Neural progenitor cell (in vitro differentiated cells): ENCODE measurements at regions not wholly inside any gene's neighbourhood (a gene's known extent, or its start where the extent isn't known, plus 50 kb on each side); places are given as distances from the start of the nearest gene placed in this dataset.

Experiments
- DNase-seq: peaks from one replicate; pipeline ENCODE4 v3.0.0-alpha.2; 2016; ENCODE audit warnings: low spot score
- H2AFZ ChIP-seq: fragments of 200-600 bp; sonication (generic); replicated peaks from 2 replicates; pipeline ENCODE4 v1.6.1; 2016; ENCODE audit warnings: antibody characterized with exemption
- H3F3A ChIP-seq: fragments of 200-600 bp; sonication (generic); 2 replicates; pipeline ENCODE4 v1.6.1; 2016; ENCODE audit warnings: antibody characterized with exemption, low read depth
- H3K27ac ChIP-seq: fragments of 200-600 bp; sonication (generic); 2 replicates; pipeline ENCODE4 v1.5.1; 2016; ENCODE audit warnings: mild to moderate bottlenecking
- H3K27me3 ChIP-seq: fragments of 200-600 bp; sonication (generic); 2 replicates; pipeline ENCODE4 v1.6.1; 2016; ENCODE audit warnings: mild to moderate bottlenecking, moderate library complexity
- H3K36me3 ChIP-seq: fragments of 200-600 bp; sonication (generic); 2 replicates; pipeline ENCODE4 v1.5.1; 2016
- H3K4me1 ChIP-seq: fragments of 200-600 bp; sonication (generic); 2 replicates; pipeline ENCODE4 v1.6.1; 2016; ENCODE audit warnings: mixed run types
- H3K4me2 ChIP-seq: fragments of 200-600 bp; sonication (generic); 2 replicates; pipeline ENCODE4 v1.6.1; 2016
- H3K4me3 ChIP-seq: fragments of 200-600 bp; sonication (generic); 2 replicates; pipeline ENCODE4 v1.5.1; 2016
- H3K79me2 ChIP-seq: fragments of 200-600 bp; sonication (generic); 2 replicates; pipeline ENCODE4 v1.6.1; 2016; ENCODE audit warnings: low read depth
- H3K9ac ChIP-seq: fragments of 200-600 bp; sonication (generic); 2 replicates; pipeline ENCODE4 v1.6.1; 2016
- H3K9me3 ChIP-seq: fragments of 200-600 bp; sonication (generic); 2 replicates; pipeline ENCODE4 v1.5.1; 2016; ENCODE audit warnings: low read depth
- H4K20me1 ChIP-seq: fragments of 200-600 bp; sonication (generic); 2 replicates; pipeline ENCODE4 v1.6.1; 2016; ENCODE audit warnings: low read depth
- H3K27ac Mint-ChIP-seq: 3 replicates; pipeline ENCODE4 v1.8.0; 2021; ENCODE audit warnings: mixed read lengths
- H3K27me3 Mint-ChIP-seq: 2 replicates; pipeline ENCODE4 v1.8.0; 2022; ENCODE audit warnings: low read depth, mild to moderate bottlenecking, inconsistent platforms, moderate library complexity, mixed read lengths; ENCODE audit not compliant: insufficient read depth
- H3K36me3 Mint-ChIP-seq: 3 replicates; pipeline ENCODE4 v1.8.0; 2021; ENCODE audit warnings: mixed read lengths
- H3K4me1 Mint-ChIP-seq: 3 replicates; pipeline ENCODE4 v1.8.0; 2021; ENCODE audit warnings: mixed read lengths
- H3K4me3 Mint-ChIP-seq: 3 replicates; pipeline ENCODE4 v1.8.0; 2021; ENCODE audit warnings: mild to moderate bottlenecking, moderate library complexity, mixed read lengths
- H3K9me3 Mint-ChIP-seq: 3 replicates; pipeline ENCODE4 v1.8.0; 2020; ENCODE audit warnings: mixed read lengths
- EZH2 ChIP-seq: fragments of 200-600 bp; sonication (generic); IDR thresholded peaks from 2 replicates; pipeline ENCODE4 v1.6.1; 2017; ENCODE audit warnings: antibody characterized with exemption, mild to moderate bottlenecking, moderate library complexity
- EZH2phosphoT487 ChIP-seq: fragments of 200-600 bp; sonication (generic); IDR thresholded peaks from 2 replicates; pipeline ENCODE4 v1.6.1; 2017; ENCODE audit warnings: antibody characterized with exemption
- TF ChIP-seq, protein P1 (sequence below): fragments of 200-600 bp; sonication (generic); IDR thresholded peaks from 2 replicates; pipeline ENCODE4 v1.5.1; 2017; ENCODE audit warnings: antibody characterized with exemption, mild to moderate bottlenecking

DNA sequence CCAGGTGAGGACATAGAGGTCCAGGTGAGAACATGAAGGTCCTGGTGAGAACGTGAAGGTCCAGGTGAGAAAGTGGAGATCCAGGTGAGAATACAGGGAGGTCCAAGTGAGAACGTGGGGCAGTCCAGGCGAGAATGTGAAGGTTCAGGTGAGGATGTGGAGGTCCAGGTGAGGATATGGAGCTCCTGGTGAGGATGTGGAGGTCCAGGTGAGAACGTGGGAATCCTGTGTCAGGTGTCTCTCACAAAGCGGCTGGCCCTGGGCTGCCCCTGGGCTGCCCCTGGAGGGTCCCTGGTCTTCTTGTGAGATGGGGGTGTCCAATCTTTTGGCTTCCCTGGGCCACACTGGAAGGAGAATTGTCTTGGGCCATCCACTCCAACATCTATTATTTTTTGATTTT lies 133.4 kb downstream of the MRPL36 start:
- Histone ChIP-seq H3K9me3 (no peaks in the 10 kb centered on the region), H3K4me1 (peaks cover 6% of the 10 kb centered on the region), H4K20me1 (no peaks in the 10 kb centered on the region), H3F3A (no peaks in the 10 kb centered on the region), H3K4me2 (no peak overlapping the region), H3K27me3 (peaks cover 63% of the 10 kb centered on the region), H3K79me2 (no peaks in the 10 kb centered on the region), H3K36me3 (no peaks in the 10 kb centered on the region), H3K9ac (no peak overlapping the region), H3K27ac (no peak overlapping the region), H2AFZ (no peak overlapping the region), H3K4me3 (no peak overlapping the region)
- TF ChIP-seq EZH2 (no peak), EZH2phosphoT487 (no peak)
- TF ChIP-seq, protein P1, sequence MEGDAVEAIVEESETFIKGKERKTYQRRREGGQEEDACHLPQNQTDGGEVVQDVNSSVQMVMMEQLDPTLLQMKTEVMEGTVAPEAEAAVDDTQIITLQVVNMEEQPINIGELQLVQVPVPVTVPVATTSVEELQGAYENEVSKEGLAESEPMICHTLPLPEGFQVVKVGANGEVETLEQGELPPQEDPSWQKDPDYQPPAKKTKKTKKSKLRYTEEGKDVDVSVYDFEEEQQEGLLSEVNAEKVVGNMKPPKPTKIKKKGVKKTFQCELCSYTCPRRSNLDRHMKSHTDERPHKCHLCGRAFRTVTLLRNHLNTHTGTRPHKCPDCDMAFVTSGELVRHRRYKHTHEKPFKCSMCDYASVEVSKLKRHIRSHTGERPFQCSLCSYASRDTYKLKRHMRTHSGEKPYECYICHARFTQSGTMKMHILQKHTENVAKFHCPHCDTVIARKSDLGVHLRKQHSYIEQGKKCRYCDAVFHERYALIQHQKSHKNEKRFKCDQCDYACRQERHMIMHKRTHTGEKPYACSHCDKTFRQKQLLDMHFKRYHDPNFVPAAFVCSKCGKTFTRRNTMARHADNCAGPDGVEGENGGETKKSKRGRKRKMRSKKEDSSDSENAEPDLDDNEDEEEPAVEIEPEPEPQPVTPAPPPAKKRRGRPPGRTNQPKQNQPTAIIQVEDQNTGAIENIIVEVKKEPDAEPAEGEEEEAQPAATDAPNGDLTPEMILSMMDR = no peak
- Mint-ChIP-seq H3K4me3 (peak overlapping the region; percentile 79), H3K4me1 (peaks cover 17% of the 10 kb centered on the region), H3K27me3 (peaks cover 19% of the 10 kb centered on the region), H3K36me3 (no peaks in the 10 kb centered on the region), H3K9me3 (peaks cover 4% of the 10 kb centered on the region), H3K27ac (no peak overlapping the region)
- no peak for DNase-seq

DNA sequence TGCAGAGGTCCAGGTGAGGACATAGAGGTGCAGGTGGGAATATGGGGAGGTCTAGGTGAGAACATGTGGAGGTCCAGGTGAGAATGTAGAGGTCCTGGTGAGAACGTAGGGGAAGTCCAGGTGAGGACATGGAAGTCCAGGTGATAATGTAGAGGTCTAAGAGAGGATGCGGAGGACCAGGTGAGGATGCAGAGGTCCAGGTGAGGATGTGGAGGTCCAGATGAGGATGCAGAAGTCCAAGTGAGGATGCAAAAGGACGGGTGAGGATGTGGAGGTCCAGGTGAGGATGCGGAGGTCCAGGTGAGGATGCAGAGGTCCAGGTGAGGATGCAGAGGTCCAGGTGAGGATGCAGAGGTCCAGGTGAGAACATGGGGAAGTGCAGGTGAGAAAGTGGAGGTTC lies 133.8 kb downstream of the MRPL36 start:
- Histone ChIP-seq H3K4me1 (peaks cover 6% of the 10 kb centered on the region), H3K9ac (no peak overlapping the region), H3K9me3 (no peaks in the 10 kb centered on the region), H3K4me2 (no peak overlapping the region), H4K20me1 (no peaks in the 10 kb centered on the region), H3K4me3 (no peak overlapping the region), H3K79me2 (no peaks in the 10 kb centered on the region), H3K36me3 (no peaks in the 10 kb centered on the region), H3K27me3 (peaks cover 59% of the 10 kb centered on the region), H3F3A (no peaks in the 10 kb centered on the region), H2AFZ (no peak overlapping the region), H3K27ac (no peak overlapping the region)
- H3K27ac Mint-ChIP-seq = no peak overlapping the region
- H3K4me1 Mint-ChIP-seq = peaks cover 17% of the 10 kb centered on the region
- TF ChIP-seq, protein P1 = no peak
- no peak for TF ChIP-seq EZH2phosphoT487
- TF ChIP-seq EZH2 = no peak
- H3K27me3 Mint-ChIP-seq = peaks cover 16% of the 10 kb centered on the region
- H3K9me3 Mint-ChIP-seq = peaks cover 4% of the 10 kb centered on the region
- no peaks in the 10 kb centered on the region for H3K36me3 Mint-ChIP-seq
- DNase-seq = no peak
- H3K4me3 Mint-ChIP-seq = peak overlapping the region; percentile 33

DNA sequence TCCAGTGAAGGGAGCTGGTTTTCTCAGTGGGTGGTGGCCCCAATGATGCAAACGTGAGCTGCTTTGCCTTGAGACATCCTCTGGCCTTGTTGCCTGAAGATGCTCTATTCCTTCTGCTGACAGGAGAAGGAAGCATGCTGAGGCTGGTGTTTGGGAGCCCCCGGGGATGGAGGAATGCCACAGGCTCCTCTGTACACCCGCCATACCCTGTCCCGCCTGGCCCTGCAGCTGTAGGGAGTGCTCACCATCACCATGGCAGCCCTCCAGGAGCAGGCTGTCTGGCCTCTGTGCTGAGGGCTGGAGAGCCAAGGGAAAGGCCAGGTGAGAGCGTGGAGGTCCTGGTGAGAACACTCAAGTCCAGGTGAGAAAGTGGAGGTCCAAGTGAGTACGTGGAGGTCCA lies 134.4 kb downstream of the MRPL36 start:
- H3K9ac ChIP-seq = no peak overlapping the region
- peaks cover 6% of the 10 kb centered on the region for H3K4me1 ChIP-seq
- H3F3A ChIP-seq = no peaks in the 10 kb centered on the region
- Mint-ChIP-seq H3K9me3 (peaks cover under 1% of the 10 kb centered on the region), H3K4me1 (peaks cover 20% of the 10 kb centered on the region), H3K36me3 (no peaks in the 10 kb centered on the region), H3K27me3 (peaks cover 16% of the 10 kb centered on the region), H3K27ac (no peak overlapping the region), H3K4me3 (no peak overlapping the region)
- H3K4me2 ChIP-seq = no peak overlapping the region
- peaks cover 54% of the 10 kb centered on the region for H3K27me3 ChIP-seq
- no peak for TF ChIP-seq EZH2phosphoT487
- TF ChIP-seq EZH2 = no peak
- TF ChIP-seq, protein P1 = no peak
- H3K27ac ChIP-seq = no peak overlapping the region
- no peaks in the 10 kb centered on the region for H4K20me1 ChIP-seq
- no peaks in the 10 kb centered on the region for H3K79me2 ChIP-seq
- H3K4me3 ChIP-seq = no peak overlapping the region
- H3K9me3 ChIP-seq = no peaks in the 10 kb centered on the region
- no peaks in the 10 kb centered on the region for H3K36me3 ChIP-seq
- no peak overlapping the region for H2AFZ ChIP-seq
- no peak for DNase-seq
